ENCODE measurements at regions not wholly inside any gene's neighbourhood (a gene's known extent, or its start where the extent isn't known, plus 50 kb on each side); places are given as distances from the start of the nearest gene placed in this dataset.

- TF ChIP-seq, protein P1, sequence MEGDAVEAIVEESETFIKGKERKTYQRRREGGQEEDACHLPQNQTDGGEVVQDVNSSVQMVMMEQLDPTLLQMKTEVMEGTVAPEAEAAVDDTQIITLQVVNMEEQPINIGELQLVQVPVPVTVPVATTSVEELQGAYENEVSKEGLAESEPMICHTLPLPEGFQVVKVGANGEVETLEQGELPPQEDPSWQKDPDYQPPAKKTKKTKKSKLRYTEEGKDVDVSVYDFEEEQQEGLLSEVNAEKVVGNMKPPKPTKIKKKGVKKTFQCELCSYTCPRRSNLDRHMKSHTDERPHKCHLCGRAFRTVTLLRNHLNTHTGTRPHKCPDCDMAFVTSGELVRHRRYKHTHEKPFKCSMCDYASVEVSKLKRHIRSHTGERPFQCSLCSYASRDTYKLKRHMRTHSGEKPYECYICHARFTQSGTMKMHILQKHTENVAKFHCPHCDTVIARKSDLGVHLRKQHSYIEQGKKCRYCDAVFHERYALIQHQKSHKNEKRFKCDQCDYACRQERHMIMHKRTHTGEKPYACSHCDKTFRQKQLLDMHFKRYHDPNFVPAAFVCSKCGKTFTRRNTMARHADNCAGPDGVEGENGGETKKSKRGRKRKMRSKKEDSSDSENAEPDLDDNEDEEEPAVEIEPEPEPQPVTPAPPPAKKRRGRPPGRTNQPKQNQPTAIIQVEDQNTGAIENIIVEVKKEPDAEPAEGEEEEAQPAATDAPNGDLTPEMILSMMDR (IDR thresholded peaks at IDR 0.05; ENCODE audit: low read depth, low read length) = no peak
Measured at GRCh38 chr15:25510146-25510545, 71.3 kb upstream of the UBE3A start.

DNA sequence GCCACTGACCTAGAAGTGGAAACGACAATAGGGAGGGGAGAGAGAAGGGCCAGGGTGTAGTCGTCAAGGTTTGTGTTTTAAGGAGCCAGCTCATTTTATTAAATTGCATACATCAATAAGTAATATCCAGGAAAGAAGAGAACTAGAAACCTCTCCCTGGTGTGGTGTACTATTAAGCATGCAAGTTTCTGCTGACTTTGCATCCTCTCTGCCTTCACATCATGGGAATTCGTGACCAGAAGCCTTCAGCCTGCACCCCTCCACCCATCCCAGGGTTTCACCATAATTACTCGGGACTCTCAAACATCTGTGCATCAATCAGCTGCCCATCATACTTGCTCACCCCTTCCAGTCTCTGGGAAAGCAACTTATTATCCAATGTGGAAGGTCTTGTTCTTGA, 70.9 kb upstream of the UBE3A start:
- H3K4me3 ChIP-seq (ENCODE audit: low read depth, low read length) = no peak overlapping the region
- TF ChIP-seq, protein P1 (IDR thresholded peaks at IDR 0.05; ENCODE audit: low read depth, low read length) = no peak

More at GRCh38 chr15:25510146-25510545, 71.3 kb upstream of the UBE3A start:
- no peak overlapping the region for H3K4me3 ChIP-seq (ENCODE audit: low read depth, low read length)

GRCh38 chr15:25508369-25509002, 69.7 kb upstream of the UBE3A start:
- no peak overlapping the region for H3K4me3 ChIP-seq (ENCODE audit: low read depth, low read length)
- TF ChIP-seq, protein P1 (IDR thresholded peaks at IDR 0.05; ENCODE audit: low read depth, low read length) = peak; percentile 48

GRCh38 chr15:25504307-25504706, 65.5 kb upstream of the UBE3A start:
- TF ChIP-seq, protein P1 (IDR thresholded peaks at IDR 0.05; ENCODE audit: low read depth, low read length) = no peak
- H3K4me3 ChIP-seq (ENCODE audit: low read depth, low read length) = no peak overlapping the region

GRCh38 chr15:25501828-25502446, 63.1 kb upstream of the UBE3A start:
- no peak overlapping the region for H3K4me3 ChIP-seq (ENCODE audit: low read depth, low read length)
- TF ChIP-seq, protein P1 (IDR thresholded peaks at IDR 0.05; ENCODE audit: low read depth, low read length) = peak; percentile 30

DNA sequence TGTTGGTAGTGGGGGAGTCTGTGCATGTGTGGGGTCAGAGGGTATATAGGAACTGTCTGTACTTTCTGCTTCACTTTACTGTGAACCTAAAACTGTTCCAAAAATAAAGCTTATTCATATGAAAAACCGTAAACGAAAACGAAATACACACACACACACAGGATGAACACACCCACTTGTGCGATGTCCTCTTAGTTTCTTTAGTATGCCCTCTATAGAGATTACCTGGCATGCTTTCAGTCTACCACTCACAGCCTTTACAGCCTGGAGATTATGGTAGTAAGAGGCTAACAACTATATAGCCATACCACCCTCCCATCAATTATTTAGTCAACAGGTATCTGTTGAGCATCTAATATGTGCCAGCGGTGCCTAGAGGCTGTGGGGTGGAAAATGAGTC, 60.0 kb upstream of the UBE3A start:
- TF ChIP-seq, protein P1 (IDR thresholded peaks at IDR 0.05; ENCODE audit: low read depth, low read length) = no peak
- H3K4me3 ChIP-seq (ENCODE audit: low read depth, low read length) = no peak overlapping the region

DNA sequence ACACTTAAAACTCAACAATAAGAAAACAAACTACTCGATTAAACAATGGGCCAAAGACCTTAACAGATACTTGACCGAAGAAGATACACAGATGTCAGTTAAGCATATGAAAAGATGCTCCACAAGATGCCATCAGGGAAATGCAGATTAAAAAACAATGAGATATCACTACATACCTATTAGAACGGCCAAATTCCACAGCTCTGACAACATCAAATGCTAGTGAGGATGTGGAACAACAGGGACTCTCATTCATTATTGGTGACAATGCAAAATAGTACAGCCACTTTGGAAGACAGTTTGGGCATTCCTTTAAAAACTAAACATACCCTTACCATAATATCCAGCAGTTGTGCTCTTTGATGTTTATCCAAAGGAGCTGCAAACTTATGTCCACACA, 59.1 kb upstream of the UBE3A start:
- H3K4me3 ChIP-seq (ENCODE audit: low read depth, low read length) = no peak overlapping the region
- TF ChIP-seq, protein P1 (IDR thresholded peaks at IDR 0.05; ENCODE audit: low read depth, low read length) = no peak

All from WI38 (cell line).